GM12891 (cell line): ENCODE measurements at regions not wholly inside any gene's neighbourhood (a gene's known extent, or its start where the extent isn't known, plus 50 kb on each side); places are given as distances from the start of the nearest gene placed in this dataset.

Experiments
- PAX5 ChIP-seq: IDR thresholded peaks from 2 replicates; pipeline ENCODE4 v1.6.1; 2011; ENCODE audit warnings: low read length, moderate library complexity, mild to moderate bottlenecking; ENCODE audit not compliant: insufficient read depth, severe bottlenecking
- POLR2A ChIP-seq: IDR thresholded peaks from 2 replicates; pipeline ENCODE4 v1.6.1; 2011; ENCODE audit warnings: low read depth, low read length, control low read depth
- POLR2AphosphoS5 ChIP-seq: IDR thresholded peaks from 2 replicates; pipeline ENCODE4 v1.6.1; 2011; ENCODE audit warnings: low read depth, low read length, control low read depth
- POU2F2 ChIP-seq: IDR thresholded peaks from 2 replicates; pipeline ENCODE4 v1.6.1; 2011; ENCODE audit warnings: low read depth, mild to moderate bottlenecking, control low read depth, low read length, moderate library complexity
- SPI1 ChIP-seq: IDR thresholded peaks from 2 replicates; pipeline ENCODE4 v1.6.1; 2011; ENCODE audit warnings: low read depth, low read length, control low read depth
- TAF1 ChIP-seq: IDR thresholded peaks from 2 replicates; pipeline ENCODE4 v1.6.1; 2011; ENCODE audit warnings: low read depth, low read length, control low read depth

GRCh38 chr3:117625174-117625573 is 915.6 kb downstream of the TUSC7 start:
- TF ChIP-seq POLR2A (no peak), POLR2AphosphoS5 (no peak), SPI1 (no peak), TAF1 (no peak), POU2F2 (no peak), PAX5 (no peak)
